ENCODE measurements at regions not wholly inside any gene's neighbourhood (a gene's known extent, or its start where the extent isn't known, plus 50 kb on each side); places are given as distances from the start of the nearest gene placed in this dataset.

DNA sequence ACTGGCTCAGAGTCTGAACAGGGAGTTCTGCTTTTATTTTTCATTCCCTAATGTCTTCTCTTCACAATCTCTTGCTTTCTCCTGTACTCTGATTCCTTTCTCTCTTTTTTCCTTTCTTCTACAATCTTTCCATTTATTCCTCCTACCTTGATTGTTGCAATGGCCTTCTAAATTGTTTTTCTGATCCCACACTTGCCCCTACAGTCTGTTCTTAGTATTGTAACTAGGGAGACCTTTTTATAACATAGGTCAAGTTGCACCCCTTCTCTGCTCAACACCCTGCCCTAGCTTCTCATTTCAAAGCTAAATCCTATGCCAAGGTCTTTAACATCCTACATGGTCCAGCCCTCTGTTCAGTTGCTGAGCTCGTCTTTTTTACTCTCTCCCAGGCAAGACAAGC lies 277.9 kb downstream of the GBA3 start:
- TF ChIP-seq, protein P1, sequence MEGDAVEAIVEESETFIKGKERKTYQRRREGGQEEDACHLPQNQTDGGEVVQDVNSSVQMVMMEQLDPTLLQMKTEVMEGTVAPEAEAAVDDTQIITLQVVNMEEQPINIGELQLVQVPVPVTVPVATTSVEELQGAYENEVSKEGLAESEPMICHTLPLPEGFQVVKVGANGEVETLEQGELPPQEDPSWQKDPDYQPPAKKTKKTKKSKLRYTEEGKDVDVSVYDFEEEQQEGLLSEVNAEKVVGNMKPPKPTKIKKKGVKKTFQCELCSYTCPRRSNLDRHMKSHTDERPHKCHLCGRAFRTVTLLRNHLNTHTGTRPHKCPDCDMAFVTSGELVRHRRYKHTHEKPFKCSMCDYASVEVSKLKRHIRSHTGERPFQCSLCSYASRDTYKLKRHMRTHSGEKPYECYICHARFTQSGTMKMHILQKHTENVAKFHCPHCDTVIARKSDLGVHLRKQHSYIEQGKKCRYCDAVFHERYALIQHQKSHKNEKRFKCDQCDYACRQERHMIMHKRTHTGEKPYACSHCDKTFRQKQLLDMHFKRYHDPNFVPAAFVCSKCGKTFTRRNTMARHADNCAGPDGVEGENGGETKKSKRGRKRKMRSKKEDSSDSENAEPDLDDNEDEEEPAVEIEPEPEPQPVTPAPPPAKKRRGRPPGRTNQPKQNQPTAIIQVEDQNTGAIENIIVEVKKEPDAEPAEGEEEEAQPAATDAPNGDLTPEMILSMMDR (conservative IDR thresholded peaks at IDR 0.05; ENCODE audit: low read depth, low read length), result no peak
- Histone ChIP-seq H3K4me2 (no peak overlapping the region), H2AFZ (ENCODE audit: low read depth) (no peak overlapping the region), H3K4me3 (IDR thresholded peaks at IDR 0.05; ENCODE audit: insufficient read depth, low read depth, low read length) (no peak overlapping the region), H3K27ac (no peak overlapping the region), H3K27me3 (ENCODE audit: insufficient read depth, low read depth) (no peaks in the 10 kb centered on the region), H3K36me3 (ENCODE audit: insufficient read depth) (no peaks in the 10 kb centered on the region), H4K20me1 (ENCODE audit: insufficient read depth) (no peaks in the 10 kb centered on the region), H3K4me1 (ENCODE audit: low read depth, poor library complexity, severe bottlenecking) (no peaks in the 10 kb centered on the region), H3K9ac (no peak overlapping the region), H3K79me2 (ENCODE audit: insufficient read depth, low read depth) (no peaks in the 10 kb centered on the region)

DNA sequence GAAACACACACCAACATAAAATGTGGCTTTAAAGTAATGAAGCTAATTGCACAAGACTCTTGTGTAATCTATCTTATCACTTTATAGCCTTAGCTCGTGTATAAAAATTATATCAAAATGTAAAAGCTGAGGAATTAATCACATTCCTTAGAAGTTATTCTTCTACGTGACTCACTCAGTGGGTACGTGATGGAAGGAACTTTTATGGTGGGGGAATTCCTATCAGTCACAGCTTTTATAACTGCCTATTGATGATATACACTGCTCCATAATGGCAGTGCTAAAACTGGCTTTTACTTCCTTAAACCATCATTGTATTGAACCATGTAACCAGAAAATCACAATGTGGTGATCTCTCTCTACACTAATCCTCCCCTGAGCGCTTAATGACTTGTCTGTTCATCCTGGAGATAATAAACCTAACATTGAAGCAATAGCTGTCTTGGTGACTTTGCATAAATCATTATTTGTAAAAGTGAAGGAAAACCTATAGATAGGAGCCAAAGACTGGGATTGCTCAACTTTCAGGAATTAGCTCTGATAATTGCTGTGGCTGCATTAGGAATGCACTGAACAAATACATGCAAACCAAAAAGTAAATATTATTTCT lies 276.7 kb downstream of the GBA3 start:
- H3K79me2 ChIP-seq (ENCODE audit: insufficient read depth, low read depth), result no peaks in the 10 kb centered on the region
- H3K27me3 ChIP-seq (ENCODE audit: insufficient read depth, low read depth), result no peaks in the 10 kb centered on the region
- no peaks in the 10 kb centered on the region for H3K4me1 ChIP-seq (ENCODE audit: low read depth, poor library complexity, severe bottlenecking)
- H3K4me2 ChIP-seq, result no peak overlapping the region
- no peaks in the 10 kb centered on the region for H4K20me1 ChIP-seq (ENCODE audit: insufficient read depth)
- H2AFZ ChIP-seq (ENCODE audit: low read depth), result no peak overlapping the region
- no peaks in the 10 kb centered on the region for H3K36me3 ChIP-seq (ENCODE audit: insufficient read depth)
- TF ChIP-seq, protein P1 (conservative IDR thresholded peaks at IDR 0.05; ENCODE audit: low read depth, low read length), result no peak
- no peak overlapping the region for H3K9ac ChIP-seq
- no peak overlapping the region for H3K27ac ChIP-seq
- no peak overlapping the region for H3K4me3 ChIP-seq (IDR thresholded peaks at IDR 0.05; ENCODE audit: insufficient read depth, low read depth, low read length)

DNA sequence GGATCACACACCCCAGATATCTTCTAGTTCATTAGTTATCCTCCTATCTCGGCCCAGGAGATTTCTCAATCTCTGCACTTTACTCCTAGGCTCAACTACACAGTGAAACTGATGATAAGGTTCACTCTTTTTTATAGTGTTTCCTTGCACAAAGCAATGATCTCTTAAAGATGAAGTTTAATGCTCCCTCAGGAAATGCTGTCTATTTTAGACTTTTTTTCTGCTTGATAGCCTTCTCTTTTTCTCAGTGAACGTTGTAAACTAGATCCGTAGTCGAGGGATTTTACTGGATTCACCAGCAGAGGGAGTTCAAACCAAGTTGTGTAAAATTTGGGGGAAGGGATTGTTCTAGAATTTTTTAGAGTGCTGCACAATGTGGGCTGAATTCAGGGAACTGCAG lies 269.6 kb downstream of the GBA3 start:
- H3K4me2 ChIP-seq, result no peak overlapping the region
- no peak overlapping the region for H3K27ac ChIP-seq
- TF ChIP-seq, protein P1 (conservative IDR thresholded peaks at IDR 0.05; ENCODE audit: low read depth, low read length), result peak; percentile 34; the same call in 1 of the 2 replicates
- H3K9ac ChIP-seq, result no peak overlapping the region
- H3K79me2 ChIP-seq (ENCODE audit: insufficient read depth, low read depth), result no peaks in the 10 kb centered on the region
- no peak overlapping the region for H2AFZ ChIP-seq (ENCODE audit: low read depth)
- H3K36me3 ChIP-seq (ENCODE audit: insufficient read depth), result no peaks in the 10 kb centered on the region
- no peak overlapping the region for H3K4me3 ChIP-seq (IDR thresholded peaks at IDR 0.05; ENCODE audit: insufficient read depth, low read depth, low read length)
- H3K4me1 ChIP-seq (ENCODE audit: low read depth, poor library complexity, severe bottlenecking), result no peaks in the 10 kb centered on the region
- H3K27me3 ChIP-seq (ENCODE audit: insufficient read depth, low read depth), result no peaks in the 10 kb centered on the region
- H4K20me1 ChIP-seq (ENCODE audit: insufficient read depth), result no peaks in the 10 kb centered on the region

DNA sequence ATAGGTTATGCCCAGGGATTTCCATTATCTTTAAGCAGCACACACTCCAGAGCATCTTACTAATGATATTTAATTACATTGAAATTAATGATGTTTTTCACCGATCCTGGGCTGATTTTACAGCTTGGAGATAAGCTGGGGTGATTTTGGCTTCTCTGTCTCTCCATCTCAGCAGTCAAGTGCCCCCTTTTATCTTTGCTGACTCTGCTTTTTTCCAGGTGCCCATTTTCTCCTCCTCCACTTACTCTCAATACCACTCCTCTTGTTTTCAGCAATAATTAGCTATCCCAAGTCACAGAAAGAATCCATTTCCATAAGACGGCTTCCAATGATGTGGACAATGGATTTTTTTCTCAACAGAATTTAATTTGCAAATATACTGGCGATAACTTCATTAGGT lies 266.7 kb downstream of the GBA3 start:
- no peak overlapping the region for H2AFZ ChIP-seq (ENCODE audit: low read depth)
- no peak overlapping the region for H3K4me3 ChIP-seq (IDR thresholded peaks at IDR 0.05; ENCODE audit: insufficient read depth, low read depth, low read length)
- no peak overlapping the region for H3K27ac ChIP-seq
- H3K27me3 ChIP-seq (ENCODE audit: insufficient read depth, low read depth), result no peaks in the 10 kb centered on the region
- H3K9ac ChIP-seq, result no peak overlapping the region
- H3K79me2 ChIP-seq (ENCODE audit: insufficient read depth, low read depth), result no peaks in the 10 kb centered on the region
- no peaks in the 10 kb centered on the region for H3K36me3 ChIP-seq (ENCODE audit: insufficient read depth)
- TF ChIP-seq, protein P1 (conservative IDR thresholded peaks at IDR 0.05; ENCODE audit: low read depth, low read length), result no peak
- no peak overlapping the region for H3K4me2 ChIP-seq
- no peaks in the 10 kb centered on the region for H3K4me1 ChIP-seq (ENCODE audit: low read depth, poor library complexity, severe bottlenecking)
- no peaks in the 10 kb centered on the region for H4K20me1 ChIP-seq (ENCODE audit: insufficient read depth)
